H9 (cell line): ENCODE measurements at regions not wholly inside any gene's neighbourhood (a gene's known extent, or its start where the extent isn't known, plus 50 kb on each side); places are given as distances from the start of the nearest gene placed in this dataset.

ENCODE experiments used
- DNase-seq: peaks from one replicate; pipeline ENCODE4 v3.0.0-alpha.2; 2017
- H2AFZ ChIP-seq: one replicate; pipeline ENCODE4 v1.6.1; 2013; ENCODE audit warnings: mild to moderate bottlenecking, low read length, control low read depth, moderate library complexity
- H2AK5ac ChIP-seq: 2 replicates; pipeline ENCODE4 v1.6.1; 2013; ENCODE audit warnings: low read length, control low read depth, mixed read lengths; ENCODE audit not compliant: insufficient read length
- H2BK120ac ChIP-seq: one replicate; pipeline ENCODE4 v1.6.1; 2013; ENCODE audit warnings: low read depth, mild to moderate bottlenecking, low read length, control low read depth, inconsistent platforms; ENCODE audit not compliant: poor library complexity, severe bottlenecking
- H2BK12ac ChIP-seq: 2 replicates; pipeline ENCODE4 v1.6.1; 2013; ENCODE audit warnings: low read length, control low read depth, mixed read lengths, low read depth; ENCODE audit not compliant: insufficient read length
- H2BK15ac ChIP-seq: 2 replicates; pipeline ENCODE4 v1.6.1; 2013; ENCODE audit warnings: low read depth, low read length, control low read depth
- H2BK20ac ChIP-seq: one replicate; pipeline ENCODE4 v1.6.1; 2013; ENCODE audit warnings: low read depth, mild to moderate bottlenecking, low read length, control low read depth, inconsistent platforms; ENCODE audit not compliant: poor library complexity, severe bottlenecking
- H2BK5ac ChIP-seq: 2 replicates; pipeline ENCODE4 v1.6.1; 2013; ENCODE audit warnings: low read length, control low read depth, mixed read lengths; ENCODE audit not compliant: insufficient read length
- H3K14ac ChIP-seq: 2 replicates; pipeline ENCODE4 v1.6.1; 2013; ENCODE audit warnings: low read length, control low read depth; ENCODE audit not compliant: insufficient read depth
- H3K18ac ChIP-seq: 2 replicates; pipeline ENCODE4 v1.6.1; 2013; ENCODE audit warnings: low read depth, mild to moderate bottlenecking, mixed read lengths, low read length, control low read depth; ENCODE audit not compliant: insufficient read length
- H3K23ac ChIP-seq: 2 replicates; pipeline ENCODE4 v1.6.1; 2013; ENCODE audit warnings: low read length, control low read depth, mixed read lengths, low read depth; ENCODE audit not compliant: insufficient read length
- H3K23me2 ChIP-seq: 2 replicates; pipeline ENCODE4 v1.6.1; 2013; ENCODE audit warnings: low read depth, mild to moderate bottlenecking, mixed read lengths, low read length, control low read depth; ENCODE audit not compliant: insufficient read length, poor library complexity, severe bottlenecking
- H3K27ac ChIP-seq: 2 replicates; pipeline ENCODE4 v1.5.1; 2013; ENCODE audit warnings: low read length, control low read depth, mixed read lengths, low read depth; ENCODE audit not compliant: insufficient read length
- H3K27me3 ChIP-seq: 2 replicates; pipeline ENCODE4 v1.6.1; 2013; ENCODE audit warnings: low read length, control low read depth, inconsistent platforms; ENCODE audit not compliant: insufficient read depth
- H3K4ac ChIP-seq: 2 replicates; pipeline ENCODE4 v1.6.1; 2013; ENCODE audit warnings: low read depth, mild to moderate bottlenecking, control low read depth, inconsistent platforms, low read length, moderate library complexity
- H3K4me1 ChIP-seq: 2 replicates; pipeline ENCODE4 v1.6.1; 2013; ENCODE audit warnings: low read length, control low read depth, inconsistent platforms; ENCODE audit not compliant: insufficient read depth
- H3K4me2 ChIP-seq: 2 replicates; pipeline ENCODE4 v1.6.1; 2013; ENCODE audit warnings: low read length, control low read depth, mixed read lengths; ENCODE audit not compliant: insufficient read length, insufficient read depth
- H3K56ac ChIP-seq: 2 replicates; pipeline ENCODE4 v1.6.1; 2013; ENCODE audit warnings: low read depth, mild to moderate bottlenecking, mixed read lengths, low read length, control low read depth; ENCODE audit not compliant: insufficient read length
- H3K79me1 ChIP-seq: 2 replicates; pipeline ENCODE4 v1.6.1; 2013; ENCODE audit warnings: low read depth, mild to moderate bottlenecking, moderate library complexity, low read length, control low read depth, inconsistent platforms; ENCODE audit not compliant: insufficient read depth, poor library complexity, severe bottlenecking
- H3K79me2 ChIP-seq: 2 replicates; pipeline ENCODE4 v1.6.1; 2013; ENCODE audit warnings: low read length, control low read depth, inconsistent platforms; ENCODE audit not compliant: insufficient read depth
- H3K9ac ChIP-seq: 2 replicates; pipeline ENCODE4 v1.6.1; 2013; ENCODE audit warnings: low read length, control low read depth, mixed read lengths; ENCODE audit not compliant: insufficient read length; ENCODE audit errors: extremely low read depth
- H3K9me3 ChIP-seq: one replicate; pipeline ENCODE4 v1.6.1; 2013; ENCODE audit warnings: low read depth, low read length, inconsistent platforms; ENCODE audit not compliant: control insufficient read depth
- H3T11ph ChIP-seq: one replicate; pipeline ENCODE4 v1.6.1; 2013; ENCODE audit warnings: mild to moderate bottlenecking, low read length, control low read depth, inconsistent platforms
- H4K20me1 ChIP-seq: one replicate; pipeline ENCODE4 v1.6.1; 2013; ENCODE audit not compliant: control insufficient read depth, insufficient read length, insufficient read depth
- H4K5ac ChIP-seq: 2 replicates; pipeline ENCODE4 v1.6.1; 2013; ENCODE audit warnings: low read depth, mild to moderate bottlenecking, mixed read lengths, low read length, control low read depth; ENCODE audit not compliant: insufficient read length
- H4K8ac ChIP-seq: replicated peaks from 2 replicates; pipeline ENCODE4 v1.6.1; 2013; ENCODE audit warnings: low read length, control low read depth, mixed read lengths, low read depth; ENCODE audit not compliant: insufficient read length
- H4K91ac ChIP-seq: 2 replicates; pipeline ENCODE4 v1.6.1; 2013; ENCODE audit warnings: low read depth, mild to moderate bottlenecking, moderate library complexity, mixed read lengths, low read length, control low read depth; ENCODE audit not compliant: insufficient read length
- H3K27ac Mint-ChIP-seq, 3 experiments: 2 replicates in 2 of 3; 3 replicates in 1 of 3; pipeline ENCODE4 v1.8.0; 2020 to 2021; ENCODE audit warnings: mixed read lengths in 3 of 3, mild to moderate bottlenecking in 1 of 3, moderate library complexity in 1 of 3
- H3K27me3 Mint-ChIP-seq: 2 replicates; pipeline ENCODE4 v1.8.0; 2021; ENCODE audit warnings: low read depth, mild to moderate bottlenecking, moderate library complexity, mixed read lengths
- H3K36me3 Mint-ChIP-seq, 3 experiments: 2 replicates in 2 of 3; 3 replicates in 1 of 3; pipeline ENCODE4 v1.8.0; 2020 to 2021; ENCODE audit warnings: low read depth in 3 of 3, mixed read lengths in 3 of 3; ENCODE audit not compliant: insufficient read depth in 1 of 3
- H3K4me1 Mint-ChIP-seq, 2 experiments: 2 replicates each; pipeline ENCODE4 v1.8.0; 2020; ENCODE audit warnings: mixed read lengths in 2 of 2
- H3K4me3 Mint-ChIP-seq, 2 experiments: 2 replicates in 1 of 2; 3 replicates in 1 of 2; pipeline ENCODE4 v1.8.0; 2020 to 2021; ENCODE audit warnings: mild to moderate bottlenecking in 2 of 2, mixed read lengths in 2 of 2, moderate library complexity in 1 of 2
- H3K9me3 Mint-ChIP-seq, 2 experiments: 2 replicates in 1 of 2; 3 replicates in 1 of 2; pipeline ENCODE4 v1.8.0; 2020; ENCODE audit warnings: mild to moderate bottlenecking in 2 of 2, mixed read lengths in 2 of 2, moderate library complexity in 1 of 2
- WGBS: extraction: QIAGEN DNeasy Blood & Tissue Kit; methylation state at CpG from one replicate; pipeline ENCODE4 v1.1.7; 2013; ENCODE audit warnings: missing lambda C conversion rate, low lambda C conversion rate, mixed read lengths; ENCODE audit not compliant: insufficient read length; ENCODE audit errors: extremely low coverage; 5-methylcytosine and 5-hydroxymethylcytosine counted together
- TF ChIP-seq, protein P1 (sequence below): fragments of 200-600 bp; sonication (generic); conservative IDR thresholded peaks from 3 replicates; pipeline ENCODE4 v1.8.0; 2021; ENCODE audit warnings: antibody characterized with exemption, mild to moderate bottlenecking

DNA sequence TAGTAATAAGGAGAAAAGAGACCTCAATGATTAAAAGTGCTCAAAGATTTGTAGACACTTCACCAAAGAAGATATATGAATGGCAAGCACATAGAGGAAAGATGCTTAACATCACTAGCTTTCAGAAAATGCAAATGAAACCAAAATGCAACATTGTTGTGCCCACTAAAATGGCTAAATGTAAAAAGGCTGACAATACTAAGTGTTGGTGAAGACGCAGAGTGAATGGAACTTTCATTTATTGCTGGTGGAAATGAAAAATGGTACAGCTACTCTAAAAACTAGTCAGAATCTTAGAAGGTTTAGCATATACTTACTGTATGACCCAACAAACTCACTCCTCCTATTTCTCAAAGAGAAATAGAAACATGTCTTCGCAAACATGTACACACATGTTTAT lies 212.9 kb upstream of the PITRM1 start:
- WGBS = no CpG with 5 or more reads among the region's 2 CpGs
- H3K4me3 Mint-ChIP-seq = no peak overlapping the region

More for the DNA sequence above, 212.9 kb upstream of the PITRM1 start:
- H3K27me3 ChIP-seq = no peaks in the 10 kb centered on the region; the same call in 1 of the 2 replicates
- H3K14ac ChIP-seq = no peak overlapping the region
- H4K91ac ChIP-seq = no peak overlapping the region
- H3K9me3 ChIP-seq = no peaks in the 10 kb centered on the region
- H2BK15ac ChIP-seq = no peak overlapping the region
- H3K56ac ChIP-seq = no peak overlapping the region
- DNase-seq = no peak
- Mint-ChIP-seq H3K36me3 (peaks cover 0 to 9% (median 0%) of the 10 kb centered on the region in 3 experiments; a peak in 4 of 7 replicates), H3K9me3 (peaks cover 9 to 16% of the 10 kb centered on the region in 2 experiments), H3K27me3 (no peaks in the 10 kb centered on the region), H3K4me1 (no peaks in the 10 kb centered on the region), H3K27ac (no peak overlapping the region)
- no peak overlapping the region for H4K5ac ChIP-seq
- H2AK5ac ChIP-seq = no peak overlapping the region
- H3K79me1 ChIP-seq = no peaks in the 10 kb centered on the region
- H3K79me2 ChIP-seq = no peaks in the 10 kb centered on the region
- H3K4me2 ChIP-seq = no peak overlapping the region
- no peak overlapping the region for H4K8ac ChIP-seq
- H2BK5ac ChIP-seq = no peak overlapping the region
- no peaks in the 10 kb centered on the region for H3K4me1 ChIP-seq
- H4K20me1 ChIP-seq = no peaks in the 10 kb centered on the region
- no peak overlapping the region for H2AFZ ChIP-seq
- H3K9ac ChIP-seq = no peak overlapping the region
- no peak overlapping the region for H3K4ac ChIP-seq
- no peak overlapping the region for H2BK20ac ChIP-seq
- no peaks in the 10 kb centered on the region for H3K23me2 ChIP-seq
- no peak overlapping the region for H3K23ac ChIP-seq
- no peak overlapping the region for H3K18ac ChIP-seq
- H2BK120ac ChIP-seq = no peak overlapping the region
- TF ChIP-seq, protein P1, sequence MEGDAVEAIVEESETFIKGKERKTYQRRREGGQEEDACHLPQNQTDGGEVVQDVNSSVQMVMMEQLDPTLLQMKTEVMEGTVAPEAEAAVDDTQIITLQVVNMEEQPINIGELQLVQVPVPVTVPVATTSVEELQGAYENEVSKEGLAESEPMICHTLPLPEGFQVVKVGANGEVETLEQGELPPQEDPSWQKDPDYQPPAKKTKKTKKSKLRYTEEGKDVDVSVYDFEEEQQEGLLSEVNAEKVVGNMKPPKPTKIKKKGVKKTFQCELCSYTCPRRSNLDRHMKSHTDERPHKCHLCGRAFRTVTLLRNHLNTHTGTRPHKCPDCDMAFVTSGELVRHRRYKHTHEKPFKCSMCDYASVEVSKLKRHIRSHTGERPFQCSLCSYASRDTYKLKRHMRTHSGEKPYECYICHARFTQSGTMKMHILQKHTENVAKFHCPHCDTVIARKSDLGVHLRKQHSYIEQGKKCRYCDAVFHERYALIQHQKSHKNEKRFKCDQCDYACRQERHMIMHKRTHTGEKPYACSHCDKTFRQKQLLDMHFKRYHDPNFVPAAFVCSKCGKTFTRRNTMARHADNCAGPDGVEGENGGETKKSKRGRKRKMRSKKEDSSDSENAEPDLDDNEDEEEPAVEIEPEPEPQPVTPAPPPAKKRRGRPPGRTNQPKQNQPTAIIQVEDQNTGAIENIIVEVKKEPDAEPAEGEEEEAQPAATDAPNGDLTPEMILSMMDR = no peak
- H3T11ph ChIP-seq = no peak overlapping the region
- no peak overlapping the region for H2BK12ac ChIP-seq
- H3K27ac ChIP-seq = no peak overlapping the region
